Islet of Langerhans (tissue), 1 donor: ENCODE measurements at regions not wholly inside any gene's neighbourhood (a gene's known extent, or its start where the extent isn't known, plus 50 kb on each side); places are given as distances from the start of the nearest gene placed in this dataset.
A peak's percentile ranks its signal among the peaks of the same experiment; 100 is the strongest.
"Not testable (repeated sequence)": the region's sequence is repeated elsewhere in the genome, so short reads cannot be mapped to it uniquely, and the experiment has no call there.

Experiments
- FAIRE-seq: peaks from one replicate; lab custom pipeline; 2011; peaks lifted over from hg19 to GRCh38; lab: Jason Lieb, UNC

- FAIRE-seq: no peak
Measured at GRCh38 chr5:98510143-98510985, 263.1 kb upstream of the RGMB start.

- no peak for FAIRE-seq
Measured at GRCh38 chr5:98513380-98513779, 260.1 kb upstream of the RGMB start.

GRCh38 chr5:98514215-98514614 lies 259.2 kb upstream of the RGMB start:
- no peak for FAIRE-seq

- no peak for FAIRE-seq
Measured at GRCh38 chr5:98516701-98517100, 256.8 kb upstream of the RGMB start.

- FAIRE-seq: no peak
Measured at GRCh38 chr5:98517560-98518366, 255.7 kb upstream of the RGMB start.

GRCh38 chr5:98518754-98519153 lies 254.7 kb upstream of the RGMB start:
- no peak for FAIRE-seq

GRCh38 chr5:98519571-98519970 lies 253.9 kb upstream of the RGMB start:
- FAIRE-seq: no peak

- no peak for FAIRE-seq
Measured at GRCh38 chr5:98521821-98522220, 251.6 kb upstream of the RGMB start.

- FAIRE-seq: no peak
Measured at GRCh38 chr5:98524773-98525172, 248.7 kb upstream of the RGMB start.

- no peak for FAIRE-seq
Measured at GRCh38 chr5:98527846-98528245, 245.6 kb upstream of the RGMB start.

GRCh38 chr5:98529321-98529720 lies 244.1 kb upstream of the RGMB start:
- FAIRE-seq: no peak

- no peak for FAIRE-seq
Measured at GRCh38 chr5:98530224-98530623, 243.2 kb upstream of the RGMB start.

GRCh38 chr5:98535901-98536300 lies 237.6 kb upstream of the RGMB start:
- FAIRE-seq: no peak

GRCh38 chr5:98540056-98540455 lies 233.4 kb upstream of the RGMB start:
- no peak for FAIRE-seq

- FAIRE-seq: no peak
Measured at GRCh38 chr5:98541641-98542040, 231.8 kb upstream of the RGMB start.

- FAIRE-seq: no peak
Measured at GRCh38 chr5:98543490-98543889, 230.0 kb upstream of the RGMB start.

- not testable (repeated sequence) for FAIRE-seq
Measured at GRCh38 chr5:98546924-98547323, 226.5 kb upstream of the RGMB start.

GRCh38 chr5:98556712-98557111 lies 216.8 kb upstream of the RGMB start:
- FAIRE-seq: no peak

GRCh38 chr5:98557916-98558315 lies 215.5 kb upstream of the RGMB start:
- FAIRE-seq: no peak

- peak; percentile 55 for FAIRE-seq
Measured at GRCh38 chr5:98563885-98564653, 209.4 kb upstream of the RGMB start.

- no peak for FAIRE-seq
Measured at GRCh38 chr5:98564836-98565235, 208.6 kb upstream of the RGMB start.

- no peak for FAIRE-seq
Measured at GRCh38 chr5:98568336-98568735, 205.1 kb upstream of the RGMB start.

- no peak for FAIRE-seq
Measured at GRCh38 chr5:98569288-98569687, 204.2 kb upstream of the RGMB start.
